ENCODE measurements at regions not wholly inside any gene's neighbourhood (a gene's known extent, or its start where the extent isn't known, plus 50 kb on each side); places are given as distances from the start of the nearest gene placed in this dataset.
A peak's percentile ranks its signal among the peaks of the same experiment; 100 is the strongest.

DNA sequence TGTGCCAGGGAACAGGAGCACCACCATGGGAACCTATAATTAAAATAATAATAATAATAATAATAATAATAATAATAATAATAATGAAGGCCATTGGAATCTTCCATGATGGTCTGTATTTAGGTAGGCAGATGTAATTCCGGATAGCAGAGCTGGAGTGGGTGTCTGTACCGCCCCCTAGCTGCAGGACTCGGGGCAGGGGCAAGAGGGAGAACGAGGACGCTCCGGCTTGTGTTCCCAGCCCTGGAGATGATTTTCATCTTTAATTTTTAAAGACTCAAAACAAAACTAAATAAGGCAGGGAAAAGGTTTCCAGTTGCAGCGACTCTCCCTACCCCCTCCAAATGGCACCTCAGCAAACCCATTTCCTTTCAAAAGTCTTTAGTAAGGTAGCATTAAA is 501.1 kb downstream of the VRK1 start:
- Mint-ChIP-seq H3K27ac (ENCODE audit: unreplicated experiment) (no peak overlapping the region), H3K36me3 (ENCODE audit: low read depth, unreplicated experiment) (no peaks in the 10 kb centered on the region), H3K4me3 (ENCODE audit: unreplicated experiment) (no peak overlapping the region), H3K27me3 (ENCODE audit: unreplicated experiment) (peaks cover 3% of the 10 kb centered on the region), H3K4me1 (ENCODE audit: unreplicated experiment) (peaks cover 7% of the 10 kb centered on the region), H3K9me3 (ENCODE audit: unreplicated experiment) (no peaks in the 10 kb centered on the region)
- TF ChIP-seq, protein P1, sequence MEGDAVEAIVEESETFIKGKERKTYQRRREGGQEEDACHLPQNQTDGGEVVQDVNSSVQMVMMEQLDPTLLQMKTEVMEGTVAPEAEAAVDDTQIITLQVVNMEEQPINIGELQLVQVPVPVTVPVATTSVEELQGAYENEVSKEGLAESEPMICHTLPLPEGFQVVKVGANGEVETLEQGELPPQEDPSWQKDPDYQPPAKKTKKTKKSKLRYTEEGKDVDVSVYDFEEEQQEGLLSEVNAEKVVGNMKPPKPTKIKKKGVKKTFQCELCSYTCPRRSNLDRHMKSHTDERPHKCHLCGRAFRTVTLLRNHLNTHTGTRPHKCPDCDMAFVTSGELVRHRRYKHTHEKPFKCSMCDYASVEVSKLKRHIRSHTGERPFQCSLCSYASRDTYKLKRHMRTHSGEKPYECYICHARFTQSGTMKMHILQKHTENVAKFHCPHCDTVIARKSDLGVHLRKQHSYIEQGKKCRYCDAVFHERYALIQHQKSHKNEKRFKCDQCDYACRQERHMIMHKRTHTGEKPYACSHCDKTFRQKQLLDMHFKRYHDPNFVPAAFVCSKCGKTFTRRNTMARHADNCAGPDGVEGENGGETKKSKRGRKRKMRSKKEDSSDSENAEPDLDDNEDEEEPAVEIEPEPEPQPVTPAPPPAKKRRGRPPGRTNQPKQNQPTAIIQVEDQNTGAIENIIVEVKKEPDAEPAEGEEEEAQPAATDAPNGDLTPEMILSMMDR (IDR thresholded peaks at IDR 0.05; ENCODE audit: unreplicated experiment): peak; percentile 65
- DNase-seq (ENCODE audit: low spot score): peak; percentile 47

DNA sequence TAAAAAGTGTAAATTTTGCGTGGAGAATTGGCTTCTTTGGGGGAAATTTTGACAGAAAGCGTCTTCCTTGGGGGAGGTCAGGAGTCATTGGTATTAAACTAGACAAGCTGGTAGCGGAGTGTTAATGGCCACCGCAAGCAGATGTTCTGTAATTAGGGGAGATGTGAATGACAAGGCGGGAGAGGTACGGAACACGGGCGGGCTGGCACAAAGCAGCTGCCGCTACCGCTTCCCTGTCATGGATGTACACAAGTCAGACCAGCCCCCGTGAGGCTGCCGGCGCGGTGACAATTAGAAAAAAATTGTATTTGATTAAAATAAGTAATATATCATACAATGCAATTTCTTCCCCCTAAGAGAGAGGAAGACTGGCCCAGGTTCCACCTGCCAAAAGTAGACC is 501.6 kb downstream of the VRK1 start:
- no peak for DNase-seq (ENCODE audit: low spot score)
- Mint-ChIP-seq H3K4me1 (ENCODE audit: unreplicated experiment) (peaks cover 7% of the 10 kb centered on the region), H3K27ac (ENCODE audit: unreplicated experiment) (no peak overlapping the region), H3K27me3 (ENCODE audit: unreplicated experiment) (peaks cover 3% of the 10 kb centered on the region), H3K9me3 (ENCODE audit: unreplicated experiment) (no peaks in the 10 kb centered on the region), H3K36me3 (ENCODE audit: low read depth, unreplicated experiment) (no peaks in the 10 kb centered on the region), H3K4me3 (ENCODE audit: unreplicated experiment) (no peak overlapping the region)
- TF ChIP-seq, protein P1 (IDR thresholded peaks at IDR 0.05; ENCODE audit: unreplicated experiment): no peak

DNA sequence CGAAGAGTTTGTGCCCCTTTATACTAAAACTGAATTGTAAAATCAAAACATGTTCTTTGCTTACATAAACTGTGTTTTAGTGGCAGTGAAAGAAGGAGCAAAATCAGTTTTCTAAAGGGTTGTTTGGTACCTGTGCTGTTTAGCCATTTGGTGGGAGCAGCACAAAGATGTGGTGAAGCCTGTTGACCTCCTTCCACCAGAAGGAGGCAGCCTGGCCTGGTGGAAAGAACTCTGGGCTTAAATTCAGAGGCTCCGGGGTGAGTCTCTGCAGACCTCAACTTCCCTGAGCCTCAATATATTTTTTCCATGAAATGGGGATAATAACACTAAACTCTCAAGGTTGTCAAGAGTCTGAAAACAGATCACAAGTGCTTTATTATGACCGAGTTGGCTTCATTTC is 502.5 kb downstream of the VRK1 start:
- no peak for DNase-seq (ENCODE audit: low spot score)

DNA sequence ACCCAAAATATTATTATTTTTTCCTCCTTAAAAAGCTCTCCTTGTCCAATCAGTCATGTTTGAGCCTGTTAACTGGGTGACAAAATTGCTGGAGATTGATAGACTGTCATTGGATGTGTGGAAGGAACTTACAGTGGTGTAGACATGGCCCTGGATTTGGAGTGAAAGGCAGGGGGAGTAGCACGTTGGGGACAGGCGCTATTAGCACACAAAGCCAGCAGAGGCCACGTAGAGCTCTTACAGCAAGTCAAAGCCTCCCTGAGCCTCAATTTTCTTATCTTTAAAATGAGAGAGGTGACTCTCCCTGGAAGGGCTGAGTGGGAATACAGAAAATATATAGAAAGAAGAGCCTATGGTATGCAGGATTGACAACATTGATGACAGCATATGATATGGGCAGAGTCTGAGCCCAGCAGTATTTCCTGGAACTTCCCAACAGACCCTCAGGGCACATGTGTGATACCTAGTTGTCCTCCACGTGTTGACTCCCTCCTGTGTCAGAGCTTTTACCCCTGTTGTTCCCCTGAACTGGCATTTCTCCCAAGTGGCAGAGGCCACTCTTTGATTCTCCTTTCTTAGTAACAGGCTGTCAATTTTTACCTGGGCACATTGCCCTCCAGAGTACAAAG is 504.9 kb downstream of the VRK1 start:
- Mint-ChIP-seq H3K9me3 (ENCODE audit: unreplicated experiment) (no peaks in the 10 kb centered on the region), H3K36me3 (ENCODE audit: low read depth, unreplicated experiment) (no peaks in the 10 kb centered on the region), H3K27me3 (ENCODE audit: unreplicated experiment) (peaks cover 3% of the 10 kb centered on the region), H3K4me1 (ENCODE audit: unreplicated experiment) (peaks cover 4% of the 10 kb centered on the region), H3K27ac (ENCODE audit: unreplicated experiment) (no peak overlapping the region), H3K4me3 (ENCODE audit: unreplicated experiment) (no peak overlapping the region)
- no peak for DNase-seq (ENCODE audit: low spot score)
- TF ChIP-seq, protein P1 (IDR thresholded peaks at IDR 0.05; ENCODE audit: unreplicated experiment): no peak

More for the DNA sequence above, 502.5 kb downstream of the VRK1 start:
- TF ChIP-seq, protein P1 (IDR thresholded peaks at IDR 0.05; ENCODE audit: unreplicated experiment): no peak
- H3K27ac Mint-ChIP-seq (ENCODE audit: unreplicated experiment): no peak overlapping the region
- H3K36me3 Mint-ChIP-seq (ENCODE audit: low read depth, unreplicated experiment): no peaks in the 10 kb centered on the region
- no peaks in the 10 kb centered on the region for H3K9me3 Mint-ChIP-seq (ENCODE audit: unreplicated experiment)
- peaks cover 7% of the 10 kb centered on the region for H3K4me1 Mint-ChIP-seq (ENCODE audit: unreplicated experiment)
- H3K27me3 Mint-ChIP-seq (ENCODE audit: unreplicated experiment): peaks cover 3% of the 10 kb centered on the region
- H3K4me3 Mint-ChIP-seq (ENCODE audit: unreplicated experiment): no peak overlapping the region

DNA sequence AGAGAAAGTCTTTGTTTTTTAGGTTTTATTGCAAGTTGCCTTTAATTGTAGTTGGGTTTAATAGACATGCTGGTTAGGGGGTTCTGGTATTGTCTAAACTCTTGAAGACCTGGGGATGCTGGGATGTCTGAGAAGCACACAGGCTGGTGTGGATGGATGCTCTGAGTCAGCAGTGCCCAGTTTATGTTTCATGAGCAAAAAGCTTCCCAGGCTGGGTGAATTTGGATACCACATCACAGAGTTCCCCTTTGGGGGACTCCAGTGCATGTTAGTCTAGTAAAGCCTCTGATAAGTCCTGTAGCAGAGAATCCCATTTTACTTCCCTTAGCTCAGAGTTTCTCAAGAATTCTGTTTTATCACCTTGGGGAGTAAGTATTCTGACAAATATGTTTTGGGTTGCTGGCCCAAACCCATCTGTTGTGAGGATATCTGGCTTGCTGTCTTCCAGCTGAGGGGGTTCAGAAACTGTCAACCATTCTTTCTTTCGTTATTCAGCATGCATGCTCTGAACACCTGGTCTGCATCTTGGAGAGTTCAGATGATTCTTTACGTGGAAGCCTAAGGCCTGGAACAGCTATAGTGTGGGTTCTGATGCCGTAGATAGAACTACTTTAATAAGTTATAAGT is 509.1 kb downstream of the VRK1 start:
- H3K27me3 Mint-ChIP-seq (ENCODE audit: unreplicated experiment): peaks cover 1% of the 10 kb centered on the region
- no peak overlapping the region for H3K27ac Mint-ChIP-seq (ENCODE audit: unreplicated experiment)
- no peaks in the 10 kb centered on the region for H3K36me3 Mint-ChIP-seq (ENCODE audit: low read depth, unreplicated experiment)
- DNase-seq (ENCODE audit: low spot score): no peak
- no peak overlapping the region for H3K4me3 Mint-ChIP-seq (ENCODE audit: unreplicated experiment)
- TF ChIP-seq, protein P1 (IDR thresholded peaks at IDR 0.05; ENCODE audit: unreplicated experiment): no peak
- H3K4me1 Mint-ChIP-seq (ENCODE audit: unreplicated experiment): no peaks in the 10 kb centered on the region
- H3K9me3 Mint-ChIP-seq (ENCODE audit: unreplicated experiment): no peaks in the 10 kb centered on the region
